GM23248 (cell line): ENCODE measurements at regions not wholly inside any gene's neighbourhood (a gene's known extent, or its start where the extent isn't known, plus 50 kb on each side); places are given as distances from the start of the nearest gene placed in this dataset.

ENCODE experiments used
- DNase-seq: peaks from one replicate; pipeline ENCODE4 v3.0.0-alpha.2; 2015
- H2AFZ ChIP-seq: fragments of 200-600 bp; sonication (generic); 2 replicates; pipeline ENCODE4 v1.6.1; 2016; ENCODE audit warnings: antibody characterized with exemption
- H3F3A ChIP-seq: fragments of 200-600 bp; sonication (generic); 2 replicates; pipeline ENCODE4 v1.6.1; 2016; ENCODE audit warnings: mild to moderate bottlenecking, antibody characterized with exemption, mixed run types; ENCODE audit not compliant: insufficient read depth
- H3K27ac ChIP-seq: fragments of 200-600 bp; sonication (generic); 2 replicates; pipeline ENCODE4 v1.5.1; 2016; ENCODE audit warnings: mild to moderate bottlenecking
- H3K27me3 ChIP-seq: fragments of 200-600 bp; sonication (generic); replicated peaks from 2 replicates; pipeline ENCODE4 v1.6.1; 2016; ENCODE audit warnings: mild to moderate bottlenecking; ENCODE audit not compliant: insufficient read depth
- H3K36me3 ChIP-seq: fragments of 200-600 bp; sonication (generic); 2 replicates; pipeline ENCODE4 v1.6.1; 2016; ENCODE audit warnings: low read depth, mild to moderate bottlenecking
- H3K4me1 ChIP-seq: fragments of 200-600 bp; sonication (generic); 2 replicates; pipeline ENCODE4 v1.6.1; 2016; ENCODE audit warnings: mild to moderate bottlenecking; ENCODE audit not compliant: insufficient read depth
- H3K4me2 ChIP-seq: fragments of 200-600 bp; sonication (generic); one replicate; pipeline ENCODE4 v1.6.1; 2016; ENCODE audit warnings: mild to moderate bottlenecking; ENCODE audit not compliant: unreplicated experiment
- H3K4me3 ChIP-seq: fragments of 200-600 bp; sonication (generic); 2 replicates; pipeline ENCODE4 v1.5.1; 2016; ENCODE audit warnings: mild to moderate bottlenecking
- H3K79me2 ChIP-seq: fragments of 200-600 bp; sonication (generic); 2 replicates; pipeline ENCODE4 v1.6.1; 2016; ENCODE audit warnings: mild to moderate bottlenecking; ENCODE audit not compliant: insufficient read depth
- H3K9ac ChIP-seq: fragments of 200-600 bp; sonication (generic); 2 replicates; pipeline ENCODE4 v1.6.1; 2016; ENCODE audit warnings: mild to moderate bottlenecking
- H3K9me2 ChIP-seq: fragments of 200-600 bp; sonication (generic); 2 replicates; pipeline ENCODE4 v1.6.1; 2016; ENCODE audit warnings: mixed run types, mild to moderate bottlenecking, moderate library complexity; ENCODE audit not compliant: insufficient read depth
- H3K9me3 ChIP-seq: fragments of 200-600 bp; sonication (generic); one replicate; pipeline ENCODE4 v1.6.1; 2017; ENCODE audit warnings: low read depth
- H4K20me1 ChIP-seq: fragments of 200-600 bp; sonication (generic); 2 replicates; pipeline ENCODE4 v1.6.0; 2016; ENCODE audit not compliant: insufficient read depth
- EZH2 ChIP-seq: fragments of 200-600 bp; sonication (generic); IDR thresholded peaks from 2 replicates; pipeline ENCODE4 v1.6.1; 2018; ENCODE audit warnings: antibody characterized with exemption, mild to moderate bottlenecking; ENCODE audit not compliant: insufficient read depth, poor library complexity, severe bottlenecking
- EZH2phosphoT487 ChIP-seq: fragments of 200-600 bp; sonication (generic); IDR thresholded peaks from 2 replicates; pipeline ENCODE4 v1.6.1; 2018; ENCODE audit warnings: antibody characterized with exemption, moderate library complexity, mild to moderate bottlenecking, low read depth; ENCODE audit not compliant: insufficient read depth
- WGBS, 2 experiments: methylation state at CpG; one replicate each; pipeline ENCODE4 v1.1.6; 2015 to 2017; ENCODE audit warnings: low lambda C conversion rate in 2 of 2, low coverage in 1 of 2; ENCODE audit errors: missing lambda C conversion rate in 2 of 2; 5-methylcytosine and 5-hydroxymethylcytosine counted together
- in situ Hi-C: fragments of 300-500 bp; cut with MboI; formaldehyde crosslinking; loops from 2 replicates; pipeline ENCODE4 v1.15.0; 2020

- Histone ChIP-seq H3K79me2 (no peaks in the 10 kb centered on the region), H3K9me3 (no peaks in the 10 kb centered on the region), H3K27me3 (no peaks in the 10 kb centered on the region), H3K27ac (no peak overlapping the region), H4K20me1 (no peaks in the 10 kb centered on the region), H3K9me2 (no peaks in the 10 kb centered on the region), H3K9ac (no peak overlapping the region), H3K4me3 (no peak overlapping the region), H2AFZ (no peak overlapping the region), H3K4me2 (no peak overlapping the region), H3K4me1 (peaks cover 12% of the 10 kb centered on the region), H3F3A (peaks cover 5% of the 10 kb centered on the region; the same call in 1 of the 2 replicates), H3K36me3 (no peaks in the 10 kb centered on the region)
- 86 to 93% methylated on average over 2 of the region's 2 CpGs for WGBS, 2 experiments
- in situ Hi-C loops, result no loop called here
- no peak for DNase-seq
- TF ChIP-seq EZH2phosphoT487 (no peak), EZH2 (no peak)
Measured at GRCh38 chr2:146129231-146129630, 1609.3 kb upstream of the ZEB2 start.

GRCh38 chr2:146128216-146128615 is 1608.3 kb upstream of the ZEB2 start:
- H3K36me3 ChIP-seq, result no peaks in the 10 kb centered on the region
- TF ChIP-seq EZH2, result no peak
- no peak for TF ChIP-seq EZH2phosphoT487
- H3K9ac ChIP-seq, result no peak overlapping the region
- peaks cover 9% of the 10 kb centered on the region; the same call in 1 of the 2 replicates for H3F3A ChIP-seq
- DNase-seq, result no peak
- H3K4me1 ChIP-seq, result peaks cover 20% of the 10 kb centered on the region
- no peak overlapping the region for H3K4me3 ChIP-seq
- H3K79me2 ChIP-seq, result no peaks in the 10 kb centered on the region
- WGBS, 2 experiments, result 38 to 46% methylated on average over 3 of the region's 3 CpGs
- H3K27me3 ChIP-seq, result no peaks in the 10 kb centered on the region
- no peaks in the 10 kb centered on the region for H3K9me2 ChIP-seq
- no peak overlapping the region for H2AFZ ChIP-seq
- H3K4me2 ChIP-seq, result no peak overlapping the region
- H4K20me1 ChIP-seq, result no peaks in the 10 kb centered on the region
- no peaks in the 10 kb centered on the region for H3K9me3 ChIP-seq
- in situ Hi-C loops, result no loop called here
- no peak overlapping the region for H3K27ac ChIP-seq

- in situ Hi-C loops, result no loop called here
- no peak overlapping the region for H3K27ac ChIP-seq
- H3K27me3 ChIP-seq, result no peaks in the 10 kb centered on the region
- H3K9ac ChIP-seq, result no peak overlapping the region
- H3K9me2 ChIP-seq, result no peaks in the 10 kb centered on the region
- no peaks in the 10 kb centered on the region for H3K36me3 ChIP-seq
- no peak for DNase-seq
- TF ChIP-seq EZH2phosphoT487 (no peak), EZH2 (no peak)
- 0 out of 2 replicates have a peak overlapping the region, but pooled peaks have one; percentile 8 for H2AFZ ChIP-seq
- H3F3A ChIP-seq, result peaks cover 9% of the 10 kb centered on the region; the same call in 1 of the 2 replicates
- no peaks in the 10 kb centered on the region for H3K9me3 ChIP-seq
- no peak overlapping the region for H3K4me2 ChIP-seq
- H4K20me1 ChIP-seq, result no peaks in the 10 kb centered on the region
- H3K4me1 ChIP-seq, result peaks cover 20% of the 10 kb centered on the region
- no peaks in the 10 kb centered on the region for H3K79me2 ChIP-seq
- H3K4me3 ChIP-seq, result no peak overlapping the region
Measured at GRCh38 chr2:146125551-146125950, 1605.6 kb upstream of the ZEB2 start.

- 60 to 62% methylated on average over 2 of the region's 2 CpGs for WGBS, 2 experiments
- Histone ChIP-seq H3K4me3 (no peak overlapping the region), H3K79me2 (no peaks in the 10 kb centered on the region), H2AFZ (no peak overlapping the region), H3K4me2 (peak overlapping the region; percentile 35), H3K27me3 (no peaks in the 10 kb centered on the region), H4K20me1 (no peaks in the 10 kb centered on the region), H3K4me1 (peaks cover 20% of the 10 kb centered on the region), H3K9me2 (no peaks in the 10 kb centered on the region), H3K9me3 (no peaks in the 10 kb centered on the region), H3K9ac (no peak overlapping the region), H3F3A (peaks cover 9% of the 10 kb centered on the region; the same call in 1 of the 2 replicates), H3K27ac (no peak overlapping the region), H3K36me3 (no peaks in the 10 kb centered on the region)
- in situ Hi-C loops, result no loop called here
- peak; percentile 48 for DNase-seq
- TF ChIP-seq EZH2phosphoT487, result no peak
- no peak for TF ChIP-seq EZH2
Measured at GRCh38 chr2:146124741-146125140, 1604.8 kb upstream of the ZEB2 start.

GRCh38 chr2:146123714-146124113 is 1603.8 kb upstream of the ZEB2 start:
- H3K27ac ChIP-seq, result 0 out of 2 replicates have a peak overlapping the region, but pooled peaks have one; percentile 5
- TF ChIP-seq EZH2phosphoT487 (no peak), EZH2 (no peak)
- H3F3A ChIP-seq, result peaks cover 9% of the 10 kb centered on the region; the same call in 1 of the 2 replicates
- no peaks in the 10 kb centered on the region for H3K79me2 ChIP-seq
- no peak overlapping the region for H3K9ac ChIP-seq
- no peaks in the 10 kb centered on the region for H3K36me3 ChIP-seq
- no peaks in the 10 kb centered on the region for H3K27me3 ChIP-seq
- H3K4me2 ChIP-seq, result no peak overlapping the region
- H3K9me2 ChIP-seq, result no peaks in the 10 kb centered on the region
- H3K4me3 ChIP-seq, result no peak overlapping the region
- no peaks in the 10 kb centered on the region for H4K20me1 ChIP-seq
- H2AFZ ChIP-seq, result peak overlapping the region; percentile 45; the same call in 1 of the 2 replicates
- 21 to 23% methylated on average over 1 of the region's 1 CpG for WGBS, 2 experiments
- in situ Hi-C loops, result no loop called here
- H3K9me3 ChIP-seq, result no peaks in the 10 kb centered on the region
- peaks cover 20% of the 10 kb centered on the region for H3K4me1 ChIP-seq
- DNase-seq, result peak; percentile 54
